IPS-18a (cell line): ENCODE measurements at regions not wholly inside any gene's neighbourhood (a gene's known extent, or its start where the extent isn't known, plus 50 kb on each side); places are given as distances from the start of the nearest gene placed in this dataset.

Source experiments
- H3K27ac ChIP-seq: one replicate; pipeline ENCODE4 v1.5.1; 2013; ENCODE audit warnings: low read length
- H3K27me3 ChIP-seq: one replicate; pipeline ENCODE4 v1.6.1; 2013; ENCODE audit warnings: mild to moderate bottlenecking, low read length; ENCODE audit not compliant: control insufficient read depth, insufficient read depth
- H3K36me3 ChIP-seq: one replicate; pipeline ENCODE4 v1.6.1; 2013; ENCODE audit warnings: low read depth, low read length; ENCODE audit not compliant: control insufficient read depth
- H3K4me1 ChIP-seq: one replicate; pipeline ENCODE4 v1.6.1; 2013; ENCODE audit warnings: low read depth, low read length; ENCODE audit not compliant: control insufficient read depth
- H3K4me3 ChIP-seq: one replicate; pipeline ENCODE4 v1.5.1; 2013; ENCODE audit warnings: low read length
- H3K9ac ChIP-seq: one replicate; pipeline ENCODE4 v1.6.1; 2013; ENCODE audit warnings: mild to moderate bottlenecking, low read length, moderate library complexity
- H3K9me3 ChIP-seq: one replicate; pipeline ENCODE4 v1.6.1; 2013; ENCODE audit warnings: low read depth, low read length; ENCODE audit not compliant: control insufficient read depth

DNA sequence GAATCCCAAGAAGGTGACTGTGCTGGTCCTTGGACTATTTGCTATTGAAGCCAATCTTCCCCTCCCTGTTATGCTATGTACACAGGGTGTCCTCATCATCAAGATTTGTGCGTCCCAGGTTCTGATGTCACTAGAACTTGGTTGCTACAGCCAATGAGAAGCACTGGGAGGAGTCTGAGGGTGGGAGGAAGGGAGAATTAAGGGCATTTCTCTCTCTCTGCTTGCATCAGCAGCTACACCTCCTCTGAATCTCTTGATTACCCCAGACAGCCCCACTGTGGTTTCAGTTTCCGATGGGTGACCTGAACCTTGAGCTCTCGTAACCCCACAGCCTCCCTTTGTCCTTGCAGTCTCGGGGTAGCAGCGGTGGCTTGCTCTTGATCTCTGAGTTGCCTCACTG, 212.4 kb upstream of the SESN3 start:
- Histone ChIP-seq H3K36me3 (no peaks in the 10 kb centered on the region), H3K27me3 (no peaks in the 10 kb centered on the region), H3K9me3 (no peaks in the 10 kb centered on the region), H3K27ac (no peak overlapping the region), H3K4me1 (no peaks in the 10 kb centered on the region), H3K4me3 (no peak overlapping the region), H3K9ac (no peak overlapping the region)

DNA sequence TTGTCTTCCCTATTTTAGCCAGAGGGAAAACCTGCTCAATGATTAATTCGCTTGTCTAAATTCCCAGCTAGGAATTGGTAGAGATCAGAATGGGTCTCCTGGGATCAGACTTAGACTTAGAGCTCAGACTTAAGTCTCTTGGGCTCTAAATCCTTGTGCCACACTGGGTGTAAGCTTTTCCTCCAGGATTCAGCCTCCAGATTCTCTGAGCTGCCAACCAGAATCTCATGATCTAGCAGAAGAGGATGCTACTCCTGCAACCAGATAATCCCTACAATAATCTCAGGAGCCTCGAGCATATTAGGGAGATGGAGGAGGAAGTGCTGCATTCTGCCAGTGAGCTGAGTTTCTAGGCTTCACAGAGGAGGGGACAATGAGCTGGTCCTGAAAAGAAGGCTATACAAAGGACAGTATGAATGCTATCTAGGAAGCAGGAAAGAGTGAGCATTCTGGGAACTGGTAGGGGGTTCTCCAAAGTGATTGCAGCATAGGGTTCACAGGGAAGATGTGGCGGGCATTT, 211.6 kb upstream of the SESN3 start:
- Histone ChIP-seq H3K4me3 (no peak overlapping the region), H3K9ac (no peak overlapping the region), H3K9me3 (no peaks in the 10 kb centered on the region), H3K27me3 (no peaks in the 10 kb centered on the region), H3K27ac (no peak overlapping the region), H3K4me1 (no peaks in the 10 kb centered on the region), H3K36me3 (no peaks in the 10 kb centered on the region)

DNA sequence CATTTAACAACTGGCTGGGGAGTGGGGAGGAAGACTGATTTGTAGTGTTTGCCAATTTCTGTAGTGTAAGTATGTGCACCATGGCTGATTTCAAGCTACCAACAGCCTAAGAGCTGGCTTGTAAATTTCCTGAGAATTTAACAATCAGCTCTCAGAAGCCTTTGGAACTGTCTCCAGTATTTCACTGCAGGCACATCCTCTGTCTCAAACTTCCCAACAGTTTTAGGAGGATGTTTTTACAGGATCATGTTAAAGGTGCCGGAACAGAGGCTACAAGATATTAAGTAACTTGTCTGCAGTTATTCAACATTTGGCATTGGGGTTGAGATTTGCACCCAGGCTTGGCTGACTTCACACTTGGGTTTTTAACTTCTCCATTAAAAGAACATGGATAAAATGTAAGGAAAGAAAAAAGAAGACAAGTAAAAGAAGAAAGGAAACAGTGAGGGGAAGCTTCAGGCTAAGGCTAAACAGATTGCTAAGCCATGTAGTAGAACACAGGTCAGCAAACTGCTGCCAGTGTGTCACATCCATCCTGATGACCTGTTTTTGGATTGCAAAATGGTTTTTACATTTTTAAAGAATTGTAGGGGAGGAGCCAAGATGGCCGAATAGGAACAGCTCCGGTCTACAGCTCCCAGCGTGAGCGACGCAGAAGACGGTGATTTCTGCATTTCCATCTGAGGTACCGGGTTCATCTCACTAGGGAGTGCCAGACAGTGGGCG, 204.8 kb upstream of the SESN3 start:
- H3K36me3 ChIP-seq: no peaks in the 10 kb centered on the region
- no peak overlapping the region for H3K4me3 ChIP-seq
- no peaks in the 10 kb centered on the region for H3K27me3 ChIP-seq
- peaks cover 6% of the 10 kb centered on the region for H3K4me1 ChIP-seq
- no peak overlapping the region for H3K27ac ChIP-seq
- no peak overlapping the region for H3K9ac ChIP-seq
- H3K9me3 ChIP-seq: no peaks in the 10 kb centered on the region

DNA sequence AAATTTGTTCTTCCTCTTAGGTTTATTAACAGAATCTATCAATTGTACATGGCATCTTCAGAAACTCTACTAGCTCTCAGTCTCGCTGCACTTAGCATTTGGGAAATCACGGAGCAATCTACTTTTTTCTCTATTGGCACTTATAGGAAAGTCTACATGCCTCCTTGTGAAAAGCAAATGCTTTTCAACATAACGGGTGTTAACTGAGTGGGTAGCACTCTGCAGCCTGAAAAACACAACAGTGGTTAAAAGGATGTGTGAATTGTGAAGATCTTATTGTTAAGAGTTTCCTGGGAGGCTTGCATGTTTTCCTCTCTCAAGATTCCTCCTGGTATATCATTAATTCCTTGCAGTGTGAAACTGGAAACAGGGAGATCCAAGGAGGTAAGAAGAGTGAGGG, 204.2 kb upstream of the SESN3 start:
- no peaks in the 10 kb centered on the region for H3K9me3 ChIP-seq
- H3K4me3 ChIP-seq: no peak overlapping the region
- no peaks in the 10 kb centered on the region for H3K27me3 ChIP-seq
- no peak overlapping the region for H3K27ac ChIP-seq
- peaks cover 6% of the 10 kb centered on the region for H3K4me1 ChIP-seq
- no peaks in the 10 kb centered on the region for H3K36me3 ChIP-seq
- no peak overlapping the region for H3K9ac ChIP-seq

DNA sequence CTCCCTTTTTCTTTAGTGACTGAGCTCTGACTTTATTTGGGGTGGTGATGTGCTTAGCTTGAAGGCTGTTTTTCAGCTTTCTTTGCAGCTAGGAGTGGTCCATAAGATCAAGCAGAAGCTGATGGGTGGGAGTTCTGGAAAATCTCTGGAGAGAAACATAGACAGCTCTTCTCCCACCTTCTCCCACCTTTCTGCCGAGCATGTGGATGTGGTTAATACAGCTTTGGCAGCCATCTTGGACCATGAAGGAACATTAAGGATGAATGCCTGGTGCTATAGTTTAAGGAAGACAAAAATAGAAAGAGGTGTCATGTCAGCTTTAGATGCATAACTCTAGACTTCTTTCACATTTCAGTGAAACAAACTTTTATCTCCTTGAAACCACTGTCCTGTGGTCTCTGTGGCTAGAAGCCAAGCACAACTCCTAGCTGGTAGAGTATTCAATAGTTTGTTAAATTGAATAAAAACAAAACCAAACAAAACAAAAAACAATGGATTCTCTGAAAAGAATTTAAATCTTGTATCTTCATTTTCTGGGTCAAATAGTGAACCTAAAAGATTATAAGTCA, 203.6 kb upstream of the SESN3 start:
- H3K36me3 ChIP-seq: no peaks in the 10 kb centered on the region
- no peaks in the 10 kb centered on the region for H3K9me3 ChIP-seq
- no peak overlapping the region for H3K9ac ChIP-seq
- no peak overlapping the region for H3K4me3 ChIP-seq
- no peak overlapping the region for H3K27ac ChIP-seq
- H3K27me3 ChIP-seq: no peaks in the 10 kb centered on the region
- H3K4me1 ChIP-seq: peaks cover 6% of the 10 kb centered on the region

DNA sequence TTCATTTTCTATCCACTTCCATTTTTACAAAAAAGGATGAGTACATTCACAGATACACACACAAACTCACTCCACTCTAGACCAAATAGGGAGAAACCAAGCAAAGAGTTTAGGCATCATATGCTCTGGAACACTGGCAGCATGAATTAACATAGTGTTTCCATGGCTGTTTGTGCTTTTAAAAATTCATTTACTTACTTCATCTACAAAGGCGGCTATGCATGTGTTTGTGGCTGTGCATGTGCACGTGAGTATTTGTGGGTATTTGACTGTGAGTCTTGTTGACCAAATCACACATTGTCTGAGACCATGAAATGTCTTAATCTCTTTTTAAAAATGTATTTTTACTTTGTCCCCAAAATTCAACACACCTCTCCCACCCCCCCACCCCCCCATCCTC, 203.0 kb upstream of the SESN3 start:
- Histone ChIP-seq H3K27ac (no peak overlapping the region), H3K9me3 (no peaks in the 10 kb centered on the region), H3K36me3 (no peaks in the 10 kb centered on the region), H3K9ac (no peak overlapping the region), H3K4me1 (peaks cover 6% of the 10 kb centered on the region), H3K27me3 (no peaks in the 10 kb centered on the region), H3K4me3 (no peak overlapping the region)

DNA sequence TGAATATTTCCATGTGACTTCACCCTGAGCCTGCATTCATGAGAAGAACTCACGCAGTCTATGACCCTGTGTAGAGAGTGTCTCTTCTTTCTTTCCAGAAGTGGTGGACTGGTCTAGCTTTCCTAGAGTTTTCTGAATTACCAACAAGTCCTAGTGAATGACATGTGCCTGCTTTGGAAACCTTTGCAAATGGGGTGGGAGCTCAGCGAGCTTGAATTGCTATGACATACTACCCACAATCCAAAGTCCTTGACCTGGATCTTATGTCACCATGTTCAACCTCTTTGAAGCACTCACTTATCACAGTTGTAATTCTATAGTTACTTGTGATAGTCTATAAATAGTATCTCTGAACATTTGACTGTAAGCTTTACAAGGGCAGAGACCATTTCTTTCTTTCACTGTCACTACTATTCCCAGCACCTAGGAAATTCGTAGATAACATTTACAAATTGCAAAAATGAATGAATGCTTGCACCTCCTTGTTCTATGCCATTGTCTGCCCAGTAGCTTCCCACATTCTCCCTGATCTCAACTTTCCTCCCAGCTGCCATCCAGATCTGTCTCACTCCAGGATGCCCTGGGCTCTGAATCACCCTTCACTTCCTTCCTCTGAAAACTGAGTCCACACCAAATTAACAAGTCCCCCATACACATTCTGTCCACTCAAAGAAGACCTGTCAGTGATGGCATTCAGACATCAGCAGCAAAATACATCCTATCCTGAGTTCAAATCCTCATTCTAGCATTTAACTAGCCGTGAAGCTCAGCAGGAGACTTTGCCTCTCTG, 201.9 kb upstream of the SESN3 start:
- Histone ChIP-seq H3K9ac (no peak overlapping the region), H3K36me3 (no peaks in the 10 kb centered on the region), H3K9me3 (no peaks in the 10 kb centered on the region), H3K27me3 (no peaks in the 10 kb centered on the region), H3K27ac (no peak overlapping the region), H3K4me3 (no peak overlapping the region), H3K4me1 (peaks cover 6% of the 10 kb centered on the region)

DNA sequence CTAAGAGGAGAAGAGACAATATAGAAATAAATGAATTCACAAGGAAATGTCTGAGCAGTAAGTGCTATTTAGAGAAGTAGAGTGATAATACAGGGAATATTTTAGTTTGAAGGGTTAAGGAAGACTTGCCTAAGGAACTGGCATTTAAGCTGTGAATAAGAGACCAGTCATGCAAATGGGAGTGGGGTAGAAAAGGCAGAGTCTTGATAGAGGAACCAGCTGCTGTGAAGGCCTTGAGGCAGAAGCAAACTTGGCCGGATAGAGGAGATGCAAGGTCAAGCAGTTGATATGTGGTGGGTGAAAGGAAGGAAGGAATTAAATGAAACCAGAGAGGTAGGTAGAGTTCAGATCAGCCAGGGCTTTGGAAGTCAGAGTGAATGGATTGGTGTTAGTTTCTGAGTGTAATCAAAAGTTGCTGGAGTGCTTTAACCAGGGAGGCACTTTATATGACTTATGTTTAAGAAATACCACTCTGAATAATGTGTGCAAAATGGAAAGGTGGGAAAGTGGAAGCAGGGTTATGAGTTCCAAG, 198.4 kb upstream of the SESN3 start:
- Histone ChIP-seq H3K9me3 (no peaks in the 10 kb centered on the region), H3K4me3 (no peak overlapping the region), H3K4me1 (peaks cover 11% of the 10 kb centered on the region), H3K27ac (no peak overlapping the region), H3K36me3 (no peaks in the 10 kb centered on the region), H3K9ac (no peak overlapping the region), H3K27me3 (no peaks in the 10 kb centered on the region)

DNA sequence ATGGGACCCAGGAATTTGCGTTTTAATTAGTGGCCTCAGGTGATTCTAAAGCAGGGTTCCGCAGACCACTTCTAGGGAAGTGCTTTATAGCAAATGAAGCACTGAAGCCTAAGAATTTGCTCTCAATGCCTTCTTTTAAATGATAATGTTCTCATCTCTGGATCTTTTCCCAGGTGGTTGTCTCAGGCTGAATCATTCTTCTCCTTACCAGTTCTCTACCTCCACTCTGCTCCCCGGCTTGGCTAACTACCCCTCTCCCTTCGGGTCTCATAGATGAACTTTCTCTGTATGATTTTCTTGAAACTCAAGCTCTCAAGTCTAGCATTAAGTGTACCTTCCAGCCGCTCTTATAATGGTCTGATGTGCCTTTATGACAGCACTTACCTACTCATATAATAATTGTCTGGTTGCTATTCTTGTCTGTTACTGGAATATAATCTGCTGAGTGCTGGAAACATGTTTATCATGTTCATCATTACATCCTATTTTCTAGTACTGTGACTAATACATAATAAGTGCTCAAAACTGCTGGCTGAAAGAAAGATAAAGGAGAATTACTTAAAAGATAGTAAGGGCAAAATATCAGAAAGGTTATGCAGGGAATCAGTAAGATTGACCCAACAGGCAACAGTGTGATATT, 195.9 kb upstream of the SESN3 start:
- no peaks in the 10 kb centered on the region for H3K36me3 ChIP-seq
- no peak overlapping the region for H3K4me3 ChIP-seq
- H3K27me3 ChIP-seq: no peaks in the 10 kb centered on the region
- no peaks in the 10 kb centered on the region for H3K9me3 ChIP-seq
- no peak overlapping the region for H3K27ac ChIP-seq
- H3K9ac ChIP-seq: no peak overlapping the region
- peaks cover 11% of the 10 kb centered on the region for H3K4me1 ChIP-seq

DNA sequence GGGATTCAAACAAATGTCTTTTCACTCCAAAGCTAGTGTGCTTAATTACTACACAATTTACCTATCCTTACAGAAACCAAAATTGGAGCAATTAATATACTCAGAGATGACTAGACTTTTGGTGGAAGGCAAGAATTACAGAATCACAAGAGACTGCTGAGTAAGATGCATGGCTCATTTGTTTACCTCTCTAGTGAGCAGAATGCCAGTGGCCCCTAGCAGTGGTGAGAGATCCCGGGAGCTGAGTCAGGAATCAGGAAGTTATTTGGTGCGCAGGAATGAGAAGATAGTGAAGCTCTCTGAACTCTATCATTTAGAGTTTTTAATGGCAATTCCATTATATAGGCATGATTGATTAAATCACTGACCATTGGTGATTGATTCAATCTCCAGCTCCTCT, 188.9 kb upstream of the SESN3 start:
- Histone ChIP-seq H3K9me3 (no peaks in the 10 kb centered on the region), H3K4me3 (no peak overlapping the region), H3K27ac (no peak overlapping the region), H3K27me3 (no peaks in the 10 kb centered on the region), H3K9ac (no peak overlapping the region), H3K36me3 (no peaks in the 10 kb centered on the region), H3K4me1 (no peaks in the 10 kb centered on the region)

DNA sequence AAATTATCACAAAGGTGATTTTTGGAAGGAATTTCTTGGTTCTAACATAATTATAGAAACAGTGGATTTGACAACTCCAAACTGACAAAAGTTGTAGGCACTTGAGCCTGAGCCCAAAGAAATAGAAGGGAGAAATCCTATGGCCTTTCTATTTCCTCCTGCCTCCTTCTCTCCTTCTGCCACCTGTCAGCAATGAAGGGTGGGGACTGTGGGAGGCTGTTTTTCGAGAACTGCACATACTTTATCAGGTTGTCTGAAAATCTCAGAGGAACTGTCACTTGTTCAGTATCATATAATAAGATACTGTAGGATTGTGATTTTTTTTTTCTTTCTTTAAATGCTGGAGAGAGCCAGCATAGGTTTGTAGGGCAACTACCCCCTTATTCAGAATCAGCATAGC, 187.9 kb upstream of the SESN3 start:
- no peaks in the 10 kb centered on the region for H3K4me1 ChIP-seq
- no peaks in the 10 kb centered on the region for H3K36me3 ChIP-seq
- no peaks in the 10 kb centered on the region for H3K9me3 ChIP-seq
- H3K27me3 ChIP-seq: no peaks in the 10 kb centered on the region
- no peak overlapping the region for H3K27ac ChIP-seq
- H3K4me3 ChIP-seq: no peak overlapping the region
- H3K9ac ChIP-seq: no peak overlapping the region
